ENCODE measurements at regions not wholly inside any gene's neighbourhood (a gene's known extent, or its start where the extent isn't known, plus 50 kb on each side); places are given as distances from the start of the nearest gene placed in this dataset.

GRCh38 chr20:7540018-7540417 is 400.2 kb downstream of the HAO1 start:
- DNase-seq (ENCODE audit: extremely low spot score): no peak
- ChIA-PET CTCF (no interaction called here), POLR2A (no interaction called here)
- TF ChIP-seq SUZ12 (IDR thresholded peaks at IDR 0.05) (no peak), TARDBP (IDR thresholded peaks at IDR 0.05) (no peak), FOXM1 (IDR thresholded peaks at IDR 0.05; ENCODE audit: borderline replicate concordance) (no peak), L3MBTL2 (conservative IDR thresholded peaks at IDR 0.05) (no peak), SP1 (IDR thresholded peaks at IDR 0.05) (no peak), CTBP1 (IDR thresholded peaks at IDR 0.05; ENCODE audit: borderline replicate concordance) (no peak), FOXK2 (IDR thresholded peaks at IDR 0.05) (no peak)

- no peak for TF ChIP-seq CTBP1 (IDR thresholded peaks at IDR 0.05; ENCODE audit: borderline replicate concordance)
- TF ChIP-seq SP1 (IDR thresholded peaks at IDR 0.05): no peak
- no peak for TF ChIP-seq FOXM1 (IDR thresholded peaks at IDR 0.05; ENCODE audit: borderline replicate concordance)
- no peak for TF ChIP-seq ARNT (IDR thresholded peaks at IDR 0.05)
- no peak for TF ChIP-seq HDGF (IDR thresholded peaks at IDR 0.05; ENCODE audit: borderline replicate concordance)
- TF ChIP-seq FOXA1 (IDR thresholded peaks at IDR 0.05): no peak
- TF ChIP-seq NFRKB (IDR thresholded peaks at IDR 0.05): no peak
- TF ChIP-seq L3MBTL2 (conservative IDR thresholded peaks at IDR 0.05): no peak
- no peak for TF ChIP-seq TARDBP (IDR thresholded peaks at IDR 0.05)
- TF ChIP-seq BHLHE40 (IDR thresholded peaks at IDR 0.05; ENCODE audit: borderline replicate concordance): no peak
- TF ChIP-seq ELF4 (IDR thresholded peaks at IDR 0.05): no peak
- no peak for TF ChIP-seq LEF1 (IDR thresholded peaks at IDR 0.05; ENCODE audit: borderline replicate concordance)
- DNase-seq (ENCODE audit: extremely low spot score): no peak
- POLR2A ChIA-PET: no interaction called here
- CTCF ChIA-PET: no interaction called here
Measured at GRCh38 chr20:7540923-7541322, 399.3 kb downstream of the HAO1 start.

- no peak for DNase-seq (ENCODE audit: extremely low spot score)
- TF ChIP-seq ELF4 (IDR thresholded peaks at IDR 0.05) (no peak), PKNOX1 (IDR thresholded peaks at IDR 0.05) (no peak)
- ChIA-PET POLR2A (no interaction called here), CTCF (no interaction called here)
Measured at GRCh38 chr20:7571101-7571500, 369.2 kb downstream of the HAO1 start.

GRCh38 chr20:7571521-7572055 is 368.7 kb downstream of the HAO1 start:
- CTCF ChIA-PET: no interaction called here
- TF ChIP-seq NFRKB (IDR thresholded peaks at IDR 0.05) (no peak), CTBP1 (IDR thresholded peaks at IDR 0.05; ENCODE audit: borderline replicate concordance) (no peak), FOXM1 (IDR thresholded peaks at IDR 0.05; ENCODE audit: borderline replicate concordance) (no peak), L3MBTL2 (conservative IDR thresholded peaks at IDR 0.05) (no peak), FOXA1 (IDR thresholded peaks at IDR 0.05) (no peak), BHLHE40 (IDR thresholded peaks at IDR 0.05; ENCODE audit: borderline replicate concordance) (no peak), LEF1 (IDR thresholded peaks at IDR 0.05; ENCODE audit: borderline replicate concordance) (no peak), FOXK2 (IDR thresholded peaks at IDR 0.05) (no peak), TARDBP (IDR thresholded peaks at IDR 0.05) (no peak), SUZ12 (IDR thresholded peaks at IDR 0.05) (no peak), PKNOX1 (IDR thresholded peaks at IDR 0.05) (no peak), HDGF (IDR thresholded peaks at IDR 0.05; ENCODE audit: borderline replicate concordance) (no peak)
- POLR2A ChIA-PET: no interaction called here

GRCh38 chr20:7579888-7580287 is 360.4 kb downstream of the HAO1 start:
- TF ChIP-seq FOXK2 (IDR thresholded peaks at IDR 0.05): no peak
- TF ChIP-seq CTBP1 (IDR thresholded peaks at IDR 0.05; ENCODE audit: borderline replicate concordance): no peak
- no peak for TF ChIP-seq BHLHE40 (IDR thresholded peaks at IDR 0.05; ENCODE audit: borderline replicate concordance)
- no peak for TF ChIP-seq ZNF384 (IDR thresholded peaks at IDR 0.05)
- no peak for TF ChIP-seq SUZ12 (IDR thresholded peaks at IDR 0.05)
- TF ChIP-seq ARNT (IDR thresholded peaks at IDR 0.05): no peak
- no peak for TF ChIP-seq FOXA1 (IDR thresholded peaks at IDR 0.05)
- no peak for TF ChIP-seq LEF1 (IDR thresholded peaks at IDR 0.05; ENCODE audit: borderline replicate concordance)
- no peak for TF ChIP-seq PKNOX1 (IDR thresholded peaks at IDR 0.05)
- DNase-seq (ENCODE audit: extremely low spot score): no peak
- ChIA-PET CTCF (no interaction called here), POLR2A (no interaction called here)

More at GRCh38 chr20:7571521-7572055, 368.7 kb downstream of the HAO1 start:
- no peak for DNase-seq (ENCODE audit: extremely low spot score)

GRCh38 chr20:7585126-7585679 is 355.1 kb downstream of the HAO1 start:
- TF ChIP-seq ARNT (IDR thresholded peaks at IDR 0.05) (no peak), ELF4 (IDR thresholded peaks at IDR 0.05) (no peak), L3MBTL2 (conservative IDR thresholded peaks at IDR 0.05) (no peak), FOXM1 (IDR thresholded peaks at IDR 0.05; ENCODE audit: borderline replicate concordance) (no peak), FOXA1 (IDR thresholded peaks at IDR 0.05) (no peak), BHLHE40 (IDR thresholded peaks at IDR 0.05; ENCODE audit: borderline replicate concordance) (no peak), LEF1 (IDR thresholded peaks at IDR 0.05; ENCODE audit: borderline replicate concordance) (no peak), FOXK2 (IDR thresholded peaks at IDR 0.05) (no peak), ZNF384 (IDR thresholded peaks at IDR 0.05) (no peak), TARDBP (IDR thresholded peaks at IDR 0.05) (no peak), PKNOX1 (IDR thresholded peaks at IDR 0.05) (no peak), SP1 (IDR thresholded peaks at IDR 0.05) (no peak), NFRKB (IDR thresholded peaks at IDR 0.05) (no peak), HDGF (IDR thresholded peaks at IDR 0.05; ENCODE audit: borderline replicate concordance) (no peak), SUZ12 (IDR thresholded peaks at IDR 0.05) (no peak), CTBP1 (IDR thresholded peaks at IDR 0.05; ENCODE audit: borderline replicate concordance) (no peak)
- DNase-seq (ENCODE audit: extremely low spot score): no peak

More at GRCh38 chr20:7585126-7585679, 355.1 kb downstream of the HAO1 start:
- CTCF ChIA-PET: no interaction called here
- POLR2A ChIA-PET: no interaction called here
